Activated T-cell treated with anti-CD3 and anti-CD28 coated beads, Interleukin-2, amount 50 U/mL, for 4 hours (primary cell): ENCODE measurements at regions not wholly inside any gene's neighbourhood (a gene's known extent, or its start where the extent isn't known, plus 50 kb on each side); places are given as distances from the start of the nearest gene placed in this dataset.

Experiments used
- ATAC-seq, 2 donors: fragments of 200-7000 bp; cut with Tn5 transposase; one replicate each; pipeline ENCODE4 v1.10.0; 2021
- DNase-seq: peaks from one replicate; pipeline ENCODE4 v3.0.0-alpha.2; 2020
- H3K27me3 Mint-ChIP-seq: one replicate; pipeline ENCODE4 v1.8.0; 2021; ENCODE audit warnings: low read depth, mixed read lengths
- H3K36me3 Mint-ChIP-seq: one replicate; pipeline ENCODE4 v1.8.0; 2022; ENCODE audit warnings: mixed read lengths; ENCODE audit not compliant: insufficient read depth
- H3K4me1 Mint-ChIP-seq: one replicate; pipeline ENCODE4 v1.8.0; 2021; ENCODE audit warnings: low read depth, mixed read lengths
- H3K4me3 Mint-ChIP-seq: one replicate; pipeline ENCODE4 v1.8.0; 2021; ENCODE audit warnings: mild to moderate bottlenecking, moderate library complexity, mixed read lengths
- H3K9me3 Mint-ChIP-seq: one replicate; pipeline ENCODE4 v1.8.0; 2021; ENCODE audit warnings: mixed read lengths

DNA sequence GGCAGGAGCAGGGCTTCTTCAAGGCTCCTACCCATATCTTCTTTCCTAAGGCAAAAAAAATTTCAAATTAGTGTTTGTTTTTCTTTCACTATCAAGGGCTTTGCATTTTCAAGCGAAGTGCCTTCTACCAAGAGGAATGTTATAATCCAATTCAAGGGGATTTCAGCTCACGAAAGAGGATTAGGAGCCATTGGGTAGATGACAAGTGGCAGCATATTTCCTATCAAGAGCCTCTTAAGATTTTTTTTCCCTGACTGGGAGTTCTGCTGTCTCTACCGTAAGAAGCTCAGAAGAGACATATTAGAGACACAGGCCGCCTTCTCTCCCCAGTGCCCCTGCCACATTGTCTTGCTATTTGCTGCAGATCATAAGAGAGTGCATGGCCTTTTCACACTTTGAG lies 55.9 kb upstream of the BMAL1 start:
- ATAC-seq (no peak), DNase-seq (no peak)
- H3K27me3 Mint-ChIP-seq = no peaks in the 10 kb centered on the region
- no peak overlapping the region for H3K4me3 Mint-ChIP-seq
- H3K4me1 Mint-ChIP-seq = no peaks in the 10 kb centered on the region
- H3K36me3 Mint-ChIP-seq = no peaks in the 10 kb centered on the region
- no peaks in the 10 kb centered on the region for H3K9me3 Mint-ChIP-seq

DNA sequence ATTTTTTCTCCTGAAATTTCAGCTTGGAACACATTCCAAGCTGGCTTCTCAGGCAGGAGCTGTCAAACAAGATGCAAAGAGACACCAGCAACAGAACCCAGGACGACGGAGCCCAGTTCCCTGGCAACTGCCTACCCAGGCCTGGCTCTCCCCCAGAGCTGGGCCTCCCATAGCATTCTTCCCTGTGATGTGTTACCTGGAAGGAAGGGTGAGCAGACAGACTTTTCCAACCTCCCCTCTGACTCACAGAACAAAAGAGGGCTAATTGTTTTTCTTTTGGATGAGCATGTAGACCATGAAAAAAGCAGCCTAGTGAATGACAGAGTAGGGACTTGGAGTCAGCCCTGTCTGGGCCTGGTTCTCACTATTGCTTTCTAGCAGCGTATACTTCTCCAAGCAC lies 55.3 kb upstream of the BMAL1 start:
- H3K4me3 Mint-ChIP-seq = no peak overlapping the region

GRCh38 chr11:13223112-13223511 lies 54.5 kb upstream of the BMAL1 start:
- DNase-seq = no peak
- H3K4me1 Mint-ChIP-seq = no peaks in the 10 kb centered on the region
- H3K4me3 Mint-ChIP-seq = no peak overlapping the region
- no peaks in the 10 kb centered on the region for H3K9me3 Mint-ChIP-seq
- H3K27me3 Mint-ChIP-seq = no peaks in the 10 kb centered on the region
- ATAC-seq = no peak
- no peaks in the 10 kb centered on the region for H3K36me3 Mint-ChIP-seq

More for the DNA sequence above, 55.3 kb upstream of the BMAL1 start:
- Mint-ChIP-seq H3K4me1 (no peaks in the 10 kb centered on the region), H3K27me3 (no peaks in the 10 kb centered on the region), H3K36me3 (no peaks in the 10 kb centered on the region), H3K9me3 (no peaks in the 10 kb centered on the region)
- ATAC-seq = no peak
- DNase-seq = no peak

GRCh38 chr11:13224324-13224723 lies 53.3 kb upstream of the BMAL1 start:
- no peak for ATAC-seq
- no peaks in the 10 kb centered on the region for H3K27me3 Mint-ChIP-seq
- no peaks in the 10 kb centered on the region for H3K9me3 Mint-ChIP-seq
- no peak overlapping the region for H3K4me3 Mint-ChIP-seq
- peaks cover 3% of the 10 kb centered on the region for H3K4me1 Mint-ChIP-seq
- no peak for DNase-seq
- no peaks in the 10 kb centered on the region for H3K36me3 Mint-ChIP-seq

- ATAC-seq = no peak
- Mint-ChIP-seq H3K4me3 (no peak overlapping the region), H3K4me1 (peaks cover 3% of the 10 kb centered on the region), H3K36me3 (no peaks in the 10 kb centered on the region), H3K27me3 (no peaks in the 10 kb centered on the region), H3K9me3 (no peaks in the 10 kb centered on the region)
- no peak for DNase-seq
These were observed 52.3 kb upstream of the BMAL1 start for GRCh38 chr11:13225038-13226001.

- Mint-ChIP-seq H3K36me3 (no peaks in the 10 kb centered on the region), H3K27me3 (no peaks in the 10 kb centered on the region), H3K9me3 (no peaks in the 10 kb centered on the region), H3K4me1 (peaks cover 3% of the 10 kb centered on the region), H3K4me3 (no peak overlapping the region)
- no peak for ATAC-seq
- DNase-seq = no peak
These were observed 49.8 kb upstream of the BMAL1 start for GRCh38 chr11:13227676-13228255.
